ENCODE measurements at regions not wholly inside any gene's neighbourhood (a gene's known extent, or its start where the extent isn't known, plus 50 kb on each side); places are given as distances from the start of the nearest gene placed in this dataset.

DNA sequence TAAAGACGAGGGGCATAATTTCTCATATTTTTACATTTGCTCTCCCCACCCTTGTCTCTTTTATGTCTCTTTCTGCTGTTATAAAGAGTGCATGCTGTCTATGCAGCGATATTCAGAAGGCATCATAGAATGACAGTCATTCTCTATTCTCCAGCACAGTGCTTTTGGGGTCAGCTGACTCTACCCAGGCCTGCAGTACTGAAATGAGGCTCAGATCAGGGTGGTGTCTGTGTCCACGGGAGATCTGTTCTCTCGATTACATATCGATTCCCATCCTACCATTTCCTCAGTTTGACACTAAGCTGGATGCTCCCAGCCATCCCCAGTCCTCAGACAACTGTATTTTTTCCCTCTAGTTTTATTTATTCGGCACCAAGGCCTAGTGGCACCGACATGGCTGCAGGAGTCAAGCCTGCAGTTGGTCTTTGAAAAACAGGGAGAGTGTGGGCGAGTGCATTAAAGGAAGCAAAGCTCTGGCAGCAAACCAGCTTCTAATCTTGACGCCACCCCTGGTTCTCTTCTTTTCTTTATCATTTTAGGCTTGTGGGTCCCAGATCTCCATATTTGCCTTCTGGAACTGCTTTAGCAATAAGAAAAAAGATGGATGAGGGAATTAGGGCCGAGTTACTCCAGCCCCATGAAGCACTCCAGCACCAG lies 71.6 kb upstream of the PICALM start:
- Histone ChIP-seq H3K27me3 (ENCODE audit: insufficient read depth in 3 of 3, low read length in 2 of 3) (no peaks in the 10 kb centered on the region), H3K27ac (no peak overlapping the region), H3K36me3 (ENCODE audit: insufficient read depth in 1 of 2, low read depth in 1 of 2) (no peaks in the 10 kb centered on the region), H3K4me3 (no peak overlapping the region), H3K9me3 (no peaks in the 10 kb centered on the region), H3K4me1 (no peaks in the 10 kb centered on the region)
- TF ChIP-seq, protein P1, sequence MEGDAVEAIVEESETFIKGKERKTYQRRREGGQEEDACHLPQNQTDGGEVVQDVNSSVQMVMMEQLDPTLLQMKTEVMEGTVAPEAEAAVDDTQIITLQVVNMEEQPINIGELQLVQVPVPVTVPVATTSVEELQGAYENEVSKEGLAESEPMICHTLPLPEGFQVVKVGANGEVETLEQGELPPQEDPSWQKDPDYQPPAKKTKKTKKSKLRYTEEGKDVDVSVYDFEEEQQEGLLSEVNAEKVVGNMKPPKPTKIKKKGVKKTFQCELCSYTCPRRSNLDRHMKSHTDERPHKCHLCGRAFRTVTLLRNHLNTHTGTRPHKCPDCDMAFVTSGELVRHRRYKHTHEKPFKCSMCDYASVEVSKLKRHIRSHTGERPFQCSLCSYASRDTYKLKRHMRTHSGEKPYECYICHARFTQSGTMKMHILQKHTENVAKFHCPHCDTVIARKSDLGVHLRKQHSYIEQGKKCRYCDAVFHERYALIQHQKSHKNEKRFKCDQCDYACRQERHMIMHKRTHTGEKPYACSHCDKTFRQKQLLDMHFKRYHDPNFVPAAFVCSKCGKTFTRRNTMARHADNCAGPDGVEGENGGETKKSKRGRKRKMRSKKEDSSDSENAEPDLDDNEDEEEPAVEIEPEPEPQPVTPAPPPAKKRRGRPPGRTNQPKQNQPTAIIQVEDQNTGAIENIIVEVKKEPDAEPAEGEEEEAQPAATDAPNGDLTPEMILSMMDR (IDR thresholded peaks at IDR 0.05) = no peak
- 85 to 89% (median 86%) methylated on average over 10 of the region's 10 CpGs for WGBS, 3 donors
- ATAC-seq (no peak), DNase-seq (no peak)
- intact Hi-C loops (cut with DNase I) = no loop called here

DNA sequence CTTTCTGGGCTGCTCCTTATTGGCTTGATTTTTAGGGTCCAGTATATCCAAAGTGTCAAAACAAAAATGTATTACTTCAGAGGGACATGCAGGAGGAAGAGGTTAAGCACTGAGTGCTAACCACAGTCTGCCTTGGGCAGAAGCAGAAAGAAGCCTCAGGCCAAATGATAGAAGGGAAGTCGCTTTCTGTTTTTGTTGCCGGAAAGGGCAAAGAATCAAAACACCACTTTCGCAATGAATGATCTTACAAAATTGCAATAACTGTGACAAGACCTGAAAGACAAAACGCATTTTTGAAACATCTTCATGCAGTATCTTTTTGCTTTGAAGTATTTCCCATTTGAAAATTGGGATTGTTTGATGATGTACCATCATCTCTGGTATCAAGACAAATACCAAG lies 70.1 kb upstream of the PICALM start:
- no peak overlapping the region for H3K27ac ChIP-seq

DNA sequence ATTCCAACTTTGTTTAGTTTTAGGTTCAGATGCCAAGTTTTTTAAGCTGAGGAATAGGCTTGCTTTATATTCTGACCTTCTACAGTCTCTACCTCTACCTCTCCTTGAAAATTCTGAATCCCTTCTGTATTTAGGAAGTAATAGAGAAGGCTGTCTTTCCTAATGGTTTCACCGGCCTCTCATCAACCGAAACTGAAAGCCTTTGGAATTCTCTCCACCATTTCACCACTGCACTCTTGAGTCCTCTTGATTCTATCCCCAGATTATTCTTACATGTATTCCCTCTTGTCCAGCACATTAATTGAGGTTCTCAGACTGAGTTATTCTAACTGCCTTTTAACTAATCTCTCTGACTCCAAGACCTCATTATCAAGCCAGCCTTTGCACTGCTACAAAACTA lies 67.7 kb upstream of the PICALM start:
- H3K4me3 ChIP-seq = no peak overlapping the region
- no peaks in the 10 kb centered on the region for H3K36me3 ChIP-seq (ENCODE audit: insufficient read depth in 1 of 2, low read depth in 1 of 2)
- H3K4me1 ChIP-seq = no peaks in the 10 kb centered on the region
- WGBS, 3 donors = 54 to 65% (median 59%) methylated on average over 2 of the region's 2 CpGs
- TF ChIP-seq, protein P1 (IDR thresholded peaks at IDR 0.05) = no peak
- H3K27ac ChIP-seq = no peak overlapping the region
- H3K9me3 ChIP-seq = no peaks in the 10 kb centered on the region
- ATAC-seq (no peak), DNase-seq (no peak)
- intact Hi-C loops (cut with DNase I) = no loop called here
- H3K27me3 ChIP-seq (ENCODE audit: insufficient read depth in 3 of 3, low read length in 2 of 3) = no peaks in the 10 kb centered on the region

More for the DNA sequence above, 70.1 kb upstream of the PICALM start:
- TF ChIP-seq, protein P1 (IDR thresholded peaks at IDR 0.05) = no peak
- no peaks in the 10 kb centered on the region for H3K27me3 ChIP-seq (ENCODE audit: insufficient read depth in 3 of 3, low read length in 2 of 3)
- H3K4me3 ChIP-seq = no peak overlapping the region
- no peak for ATAC-seq
- H3K9me3 ChIP-seq = no peaks in the 10 kb centered on the region
- intact Hi-C loops (cut with DNase I) = no loop called here
- DNase-seq = no peak
- 91 to 97% (median 92%) methylated on average over 4 of the region's 4 CpGs for WGBS, 3 donors
- no peaks in the 10 kb centered on the region for H3K4me1 ChIP-seq
- H3K36me3 ChIP-seq (ENCODE audit: insufficient read depth in 1 of 2, low read depth in 1 of 2) = no peaks in the 10 kb centered on the region

DNA sequence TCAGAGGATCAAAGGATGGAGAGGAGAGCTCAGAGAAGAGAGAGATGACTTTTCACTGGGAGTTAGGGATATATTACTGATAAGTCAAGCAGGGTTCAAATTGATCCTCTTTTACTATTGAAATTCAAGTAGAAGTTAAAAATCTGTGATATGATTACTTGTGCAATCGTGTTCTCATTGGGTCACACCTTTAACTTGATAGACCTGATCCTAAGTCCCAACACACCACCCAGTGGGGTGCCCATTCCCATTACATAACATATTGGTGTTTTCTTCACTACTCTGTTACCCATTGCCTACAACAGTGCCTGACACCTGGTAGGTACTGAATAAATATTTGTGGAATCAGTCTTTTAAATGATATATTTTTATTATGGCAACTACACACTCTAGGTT lies 66.4 kb upstream of the PICALM start:
- H3K27me3 ChIP-seq (ENCODE audit: insufficient read depth in 3 of 3, low read length in 2 of 3) = no peaks in the 10 kb centered on the region
- H3K4me3 ChIP-seq = no peak overlapping the region
- no peaks in the 10 kb centered on the region for H3K4me1 ChIP-seq
- DNase-seq (no peak), ATAC-seq (no peak)
- H3K36me3 ChIP-seq (ENCODE audit: insufficient read depth in 1 of 2, low read depth in 1 of 2) = no peaks in the 10 kb centered on the region
- no peak overlapping the region for H3K27ac ChIP-seq
- WGBS, 3 donors = 84 to 96% (median 92%) methylated on average over 1 of the region's 1 CpG
- no peaks in the 10 kb centered on the region for H3K9me3 ChIP-seq
- TF ChIP-seq, protein P1 (IDR thresholded peaks at IDR 0.05) = no peak
- intact Hi-C loops (cut with DNase I) = no loop called here

Data from psoas muscle (tissue), 7 donors.